HAP-1 (cell line): ENCODE measurements at regions not wholly inside any gene's neighbourhood (a gene's known extent, or its start where the extent isn't known, plus 50 kb on each side); places are given as distances from the start of the nearest gene placed in this dataset.
A peak's percentile ranks its signal among the peaks of the same experiment; 100 is the strongest.
"Not testable (repeated sequence)": the region's sequence is repeated elsewhere in the genome, so short reads cannot be mapped to it uniquely, and the experiment has no call there.

Source experiments
- DNase-seq, 2 experiments: peaks; one replicate each; pipeline ENCODE4 v3.0.0-alpha.2; 2016 to 2020; ENCODE audit warnings: low spot score in 2 of 2
- H3K27me3 ChIP-seq: fragments of 250-450 bp; sonication (Bioruptor Pico); 2 replicates; pipeline ENCODE4 v1.5.1; 2020; ENCODE audit warnings: low read depth, mild to moderate bottlenecking, moderate library complexity
- H3K36me3 ChIP-seq: fragments of 250-450 bp; sonication (Bioruptor Pico); replicated peaks from 2 replicates; pipeline ENCODE4 v1.5.1; 2020; ENCODE audit warnings: mild to moderate bottlenecking
- H3K4me1 ChIP-seq: fragments of 250-450 bp; sonication (Bioruptor Pico); 2 replicates; pipeline ENCODE4 v1.5.1; 2020; ENCODE audit warnings: mild to moderate bottlenecking
- H3K4me3 ChIP-seq: fragments of 250-450 bp; sonication (Bioruptor Pico); 2 replicates; pipeline ENCODE4 v1.5.1; 2020; ENCODE audit warnings: mild to moderate bottlenecking, moderate library complexity
- H3K9me3 ChIP-seq: fragments of 250-450 bp; sonication (Bioruptor Pico); 2 replicates; pipeline ENCODE4 v1.5.1; 2020; ENCODE audit warnings: mild to moderate bottlenecking, moderate library complexity
- in situ Hi-C: fragments of 300-500 bp; cut with MboI; formaldehyde crosslinking; loops from 3 replicates; pipeline ENCODE4 v1.14.3; 2020; ENCODE audit warnings: low sequenced_read_pairs, inconsistent platforms, mixed read lengths

DNA sequence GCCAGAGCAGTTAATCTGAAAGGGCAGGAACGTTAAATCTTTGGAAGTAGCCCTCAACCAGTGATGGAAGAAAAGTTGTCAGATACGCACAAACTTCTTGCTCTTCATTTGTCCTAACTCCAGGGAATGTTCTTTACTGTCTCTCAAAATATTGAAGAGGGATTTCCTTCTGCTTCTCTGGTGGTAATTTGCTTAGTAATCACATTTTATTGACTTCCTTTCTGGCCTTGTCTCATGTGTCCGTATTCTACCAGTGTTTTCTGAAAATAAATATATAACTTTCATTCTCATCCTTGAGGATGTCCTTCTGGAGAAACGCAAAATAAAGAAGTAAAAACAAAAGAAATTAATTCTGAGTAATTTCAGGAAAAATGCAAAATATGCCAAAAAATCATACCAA, 282.1 kb downstream of the CYLC2 start:
- Histone ChIP-seq H3K4me3 (no peak overlapping the region), H3K27me3 (no peaks in the 10 kb centered on the region), H3K36me3 (no peaks in the 10 kb centered on the region), H3K4me1 (peaks cover 12% of the 10 kb centered on the region), H3K9me3 (no peaks in the 10 kb centered on the region)
- no peak for DNase-seq
- in situ Hi-C loops = no loop called here

DNA sequence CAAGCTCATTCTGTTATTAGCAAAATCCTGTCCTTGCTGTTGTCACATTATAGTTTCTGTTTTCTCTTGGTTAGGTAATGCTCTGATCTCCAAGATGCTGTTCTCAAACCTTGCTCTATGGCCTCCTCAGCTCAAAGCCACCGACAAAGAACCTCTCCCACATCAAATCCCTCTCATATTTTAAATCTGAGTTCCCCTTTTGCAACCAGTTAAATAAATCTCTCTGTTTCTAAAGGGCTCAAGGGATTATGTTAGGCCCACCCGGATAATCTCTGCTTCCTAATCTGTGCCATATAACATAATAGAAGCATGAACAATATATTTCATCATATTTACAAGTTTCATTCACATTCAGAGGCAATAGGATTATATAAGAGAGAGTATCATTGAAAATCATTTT, 286.0 kb downstream of the CYLC2 start:
- Histone ChIP-seq H3K4me1 (peaks cover 5% of the 10 kb centered on the region; the same call in 1 of the 2 replicates), H3K27me3 (no peaks in the 10 kb centered on the region), H3K9me3 (no peaks in the 10 kb centered on the region), H3K4me3 (no peak overlapping the region), H3K36me3 (no peaks in the 10 kb centered on the region)
- in situ Hi-C loops = no loop called here
- peak; percentile 10 to 50 for DNase-seq

DNA sequence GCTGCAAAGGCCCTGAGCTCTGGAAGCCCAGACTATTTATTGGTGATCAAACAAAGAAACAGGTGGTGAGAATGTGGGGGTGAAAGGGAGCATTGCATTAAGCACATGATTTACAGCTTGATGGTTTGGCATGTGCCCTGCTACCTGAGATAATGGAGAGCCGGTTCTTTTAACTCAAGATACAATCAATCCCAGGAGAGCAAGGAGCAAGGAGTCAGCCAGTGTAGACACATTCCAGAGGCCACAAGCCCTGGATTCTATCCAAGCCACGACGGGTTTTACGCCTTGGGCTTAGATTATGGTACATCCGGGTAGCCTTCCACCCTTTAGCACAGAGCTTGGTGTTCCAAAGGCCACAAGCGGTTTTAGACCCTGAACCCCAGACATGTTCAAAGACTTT, 292.2 kb downstream of the CYLC2 start:
- no peaks in the 10 kb centered on the region for H3K27me3 ChIP-seq
- DNase-seq = no peak
- H3K36me3 ChIP-seq = no peaks in the 10 kb centered on the region
- no peaks in the 10 kb centered on the region for H3K4me1 ChIP-seq
- in situ Hi-C loops = no loop called here
- H3K9me3 ChIP-seq = no peaks in the 10 kb centered on the region
- H3K4me3 ChIP-seq = no peak overlapping the region

DNA sequence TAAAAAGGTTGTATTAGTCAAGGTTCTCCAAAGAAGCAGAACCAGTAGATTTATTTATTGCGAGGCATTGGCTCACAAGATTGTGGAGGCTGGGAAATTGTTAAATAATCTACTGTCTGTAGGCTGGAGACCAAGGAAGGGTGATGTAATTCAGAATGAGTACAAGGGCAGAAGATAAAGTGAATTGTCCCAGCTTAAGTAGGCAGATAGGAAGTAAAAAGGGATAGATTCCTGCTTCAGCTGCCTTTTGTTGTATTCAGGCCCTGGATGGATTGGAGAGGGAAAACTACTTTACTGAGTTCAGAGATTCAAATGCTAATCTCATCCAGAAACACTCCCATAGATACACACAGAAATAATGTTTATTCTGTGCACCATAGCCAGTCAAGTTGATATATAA, 301.1 kb downstream of the CYLC2 start:
- in situ Hi-C loops = no loop called here
- no peak overlapping the region for H3K4me3 ChIP-seq

DNA sequence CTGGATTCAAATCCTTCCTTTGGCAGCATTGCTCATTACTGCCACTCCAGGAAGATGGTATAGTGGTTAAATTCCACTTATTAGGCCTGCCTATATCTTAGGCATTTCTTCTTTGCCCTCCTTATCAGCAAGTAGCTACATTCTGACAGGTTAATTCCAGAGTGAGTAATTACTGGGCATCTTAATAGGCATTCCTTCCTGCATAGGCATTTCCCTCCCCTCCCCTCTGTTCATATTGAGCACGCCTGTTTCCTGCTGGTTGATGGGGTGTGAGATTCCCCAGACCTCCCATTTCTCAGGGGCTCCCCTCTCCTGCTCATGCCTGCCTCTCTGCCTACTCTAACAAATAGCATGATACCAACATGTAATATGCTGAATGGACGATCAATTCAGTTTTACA, 305.9 kb downstream of the CYLC2 start:
- no peaks in the 10 kb centered on the region for H3K36me3 ChIP-seq
- no peaks in the 10 kb centered on the region for H3K27me3 ChIP-seq
- DNase-seq = no peak
- H3K4me3 ChIP-seq = no peak overlapping the region
- in situ Hi-C loops = no loop called here
- H3K9me3 ChIP-seq = no peaks in the 10 kb centered on the region
- H3K4me1 ChIP-seq = no peaks in the 10 kb centered on the region

More for the DNA sequence above, 301.1 kb downstream of the CYLC2 start:
- DNase-seq = peak in 1 of 2 experiments; percentile 17
- Histone ChIP-seq H3K36me3 (no peaks in the 10 kb centered on the region), H3K27me3 (no peaks in the 10 kb centered on the region), H3K9me3 (no peaks in the 10 kb centered on the region), H3K4me1 (no peaks in the 10 kb centered on the region)

DNA sequence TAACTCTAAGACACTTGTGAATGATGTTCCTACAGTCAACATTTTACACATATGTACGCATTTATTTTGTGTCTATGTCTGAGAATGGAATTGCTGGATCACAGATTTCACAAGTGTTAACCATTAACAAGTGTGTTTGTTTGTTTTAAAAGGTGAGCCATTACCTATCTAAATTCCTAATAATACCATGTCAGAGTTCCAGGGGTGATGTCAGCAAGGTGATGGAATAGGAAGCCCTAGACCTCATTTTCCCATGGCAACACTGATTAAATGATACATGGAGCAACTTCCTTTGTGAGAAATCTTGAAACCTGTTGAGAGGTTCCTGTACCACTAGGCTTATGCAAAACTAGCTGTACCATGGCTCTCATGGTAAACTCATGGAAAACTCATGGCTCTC, 309.7 kb downstream of the CYLC2 start:
- in situ Hi-C loops = no loop called here
- no peak overlapping the region for H3K4me3 ChIP-seq
- no peaks in the 10 kb centered on the region for H3K4me1 ChIP-seq
- H3K36me3 ChIP-seq = no peaks in the 10 kb centered on the region
- H3K9me3 ChIP-seq = no peaks in the 10 kb centered on the region
- no peaks in the 10 kb centered on the region for H3K27me3 ChIP-seq
- DNase-seq = no peak

DNA sequence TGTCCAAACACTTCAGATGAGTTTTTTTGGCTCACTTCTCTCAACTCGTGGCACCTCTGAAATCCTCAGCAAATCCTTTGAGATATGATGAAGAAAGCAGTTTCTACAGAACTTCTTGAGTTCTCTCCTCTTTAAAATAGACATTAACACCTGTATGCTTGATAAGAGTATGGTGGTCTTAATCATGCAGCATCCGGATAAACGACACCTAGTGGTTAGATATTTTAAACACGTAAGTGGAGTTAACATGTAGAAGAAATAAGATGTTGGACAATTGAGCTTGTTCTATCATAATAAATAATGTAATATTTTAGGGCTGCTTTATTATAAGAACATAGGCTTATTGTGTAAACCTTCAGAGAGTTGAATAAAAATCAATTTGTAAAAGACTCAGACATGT, 324.8 kb downstream of the CYLC2 start:
- in situ Hi-C loops = no loop called here
- Histone ChIP-seq H3K36me3 (no peaks in the 10 kb centered on the region), H3K4me1 (no peaks in the 10 kb centered on the region), H3K9me3 (no peaks in the 10 kb centered on the region), H3K4me3 (no peak overlapping the region), H3K27me3 (no peaks in the 10 kb centered on the region)
- peak in 1 of 2 experiments; percentile 31 for DNase-seq

DNA sequence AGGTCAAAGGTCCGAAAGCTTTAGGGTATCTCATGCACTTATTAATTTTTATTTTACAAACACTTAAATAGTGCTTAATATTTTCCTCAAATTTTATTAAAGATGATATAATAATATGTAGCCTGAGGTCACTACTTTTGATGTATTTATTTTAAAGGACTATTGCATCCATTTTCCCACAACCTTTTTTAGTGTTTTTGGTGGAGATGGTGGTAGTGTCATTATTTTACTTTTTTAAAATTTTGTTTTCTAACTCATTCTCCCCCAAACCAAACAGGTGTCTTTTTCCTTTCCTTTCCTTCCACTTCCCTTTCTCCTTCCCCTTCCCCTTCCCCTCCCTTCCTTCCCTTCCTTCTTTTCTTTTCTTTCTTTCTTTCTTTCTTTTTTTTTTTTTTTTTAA, 328.6 kb downstream of the CYLC2 start:
- Histone ChIP-seq H3K4me1 (no peaks in the 10 kb centered on the region), H3K4me3 (no peak overlapping the region), H3K36me3 (no peaks in the 10 kb centered on the region), H3K27me3 (no peaks in the 10 kb centered on the region), H3K9me3 (no peaks in the 10 kb centered on the region)
- DNase-seq = no peak
- in situ Hi-C loops = no loop called here

DNA sequence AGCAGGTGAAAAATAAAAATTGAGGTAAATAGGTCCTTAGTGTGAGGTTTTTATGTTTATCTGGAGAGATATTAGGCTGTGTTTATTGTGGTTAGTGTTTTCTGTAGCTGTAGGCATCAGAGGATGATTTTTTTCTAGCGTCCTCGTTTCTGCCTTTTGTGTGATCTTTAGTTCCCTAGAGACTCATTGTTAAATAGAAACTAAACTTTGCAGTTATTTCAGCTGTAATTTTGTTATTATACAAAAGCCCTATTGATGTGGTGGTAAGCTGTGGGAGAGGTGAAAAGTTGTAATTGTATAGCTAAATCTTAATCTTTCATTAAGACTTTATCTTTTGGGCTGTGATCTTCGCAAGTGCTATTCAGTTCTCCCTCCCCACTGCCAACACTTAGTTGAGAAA, 340.3 kb downstream of the CYLC2 start:
- no peaks in the 10 kb centered on the region for H3K36me3 ChIP-seq
- H3K27me3 ChIP-seq = no peaks in the 10 kb centered on the region
- no peaks in the 10 kb centered on the region for H3K9me3 ChIP-seq
- in situ Hi-C loops = no loop called here
- no peak for DNase-seq
- no peak overlapping the region for H3K4me3 ChIP-seq
- no peaks in the 10 kb centered on the region for H3K4me1 ChIP-seq

DNA sequence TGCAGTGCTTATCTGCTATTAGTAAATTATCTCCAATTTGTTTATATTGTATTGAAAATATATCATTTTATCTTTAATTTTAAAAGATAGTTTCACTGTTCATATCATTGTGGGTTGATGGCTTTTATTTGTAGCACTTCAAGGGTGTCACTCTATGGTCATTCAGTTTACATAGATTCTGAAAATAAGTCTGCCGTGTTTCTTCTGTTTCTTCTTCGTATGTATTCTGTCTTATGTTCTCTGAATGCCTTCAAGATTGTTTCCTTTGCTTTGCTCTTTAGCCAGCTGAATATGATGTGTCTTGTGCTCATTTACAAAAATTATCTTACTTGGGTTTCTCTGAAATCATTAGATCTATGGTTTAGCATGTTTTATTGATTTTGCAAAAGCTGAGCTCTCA, 359.9 kb downstream of the CYLC2 start:
- H3K36me3 ChIP-seq = no peaks in the 10 kb centered on the region
- H3K4me1 ChIP-seq = no peaks in the 10 kb centered on the region
- no peaks in the 10 kb centered on the region for H3K27me3 ChIP-seq
- DNase-seq = no peak
- H3K4me3 ChIP-seq = no peak overlapping the region
- no peaks in the 10 kb centered on the region; the same call in 1 of the 2 replicates for H3K9me3 ChIP-seq
- in situ Hi-C loops = no loop called here

DNA sequence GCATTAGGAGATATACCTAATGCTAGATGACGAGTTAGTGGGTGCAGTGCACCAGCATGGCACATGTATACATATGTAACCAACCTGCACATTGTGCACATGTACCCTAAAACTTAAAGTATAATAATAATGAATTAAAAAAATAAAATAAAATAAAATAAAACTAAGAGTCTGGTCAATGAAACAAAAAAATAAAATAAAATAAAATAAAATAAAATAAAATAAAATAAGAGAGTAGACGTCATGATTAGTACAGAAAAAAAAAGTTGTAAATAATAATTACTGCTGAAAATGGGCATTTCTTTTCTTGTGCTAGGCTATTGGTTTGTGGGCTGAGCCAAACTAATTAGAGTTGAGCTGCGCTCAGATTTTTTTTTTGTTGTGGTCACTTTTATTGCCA, 362.8 kb downstream of the CYLC2 start:
- H3K4me3 ChIP-seq, H3K9me3 ChIP-seq, H3K27me3 ChIP-seq, H3K36me3 ChIP-seq, H3K4me1 ChIP-seq, in situ Hi-C loops, DNase-seq: not testable (repeated sequence)

DNA sequence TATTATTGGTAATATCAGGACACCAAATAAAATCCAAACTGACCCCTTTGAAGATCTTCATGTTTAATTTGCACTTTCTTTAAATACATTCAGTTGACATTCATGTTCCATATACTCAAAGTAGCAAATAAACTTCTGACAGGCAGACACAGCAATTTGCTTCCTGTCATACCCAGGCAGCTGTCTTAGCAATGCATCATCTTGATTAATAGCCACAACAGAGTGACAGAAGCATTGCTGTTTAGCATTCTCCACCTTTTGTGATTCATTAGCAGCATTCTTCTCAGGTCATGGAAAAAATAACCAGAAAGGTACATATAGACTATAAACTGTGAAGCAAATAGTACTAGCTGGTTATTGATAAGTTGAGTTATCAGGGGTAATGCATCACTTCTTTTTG, 366.8 kb downstream of the CYLC2 start:
- DNase-seq = no peak
- no peaks in the 10 kb centered on the region for H3K9me3 ChIP-seq
- H3K4me3 ChIP-seq = no peak overlapping the region
- no peaks in the 10 kb centered on the region for H3K36me3 ChIP-seq
- no peaks in the 10 kb centered on the region for H3K27me3 ChIP-seq
- in situ Hi-C loops = no loop called here
- H3K4me1 ChIP-seq = no peaks in the 10 kb centered on the region

DNA sequence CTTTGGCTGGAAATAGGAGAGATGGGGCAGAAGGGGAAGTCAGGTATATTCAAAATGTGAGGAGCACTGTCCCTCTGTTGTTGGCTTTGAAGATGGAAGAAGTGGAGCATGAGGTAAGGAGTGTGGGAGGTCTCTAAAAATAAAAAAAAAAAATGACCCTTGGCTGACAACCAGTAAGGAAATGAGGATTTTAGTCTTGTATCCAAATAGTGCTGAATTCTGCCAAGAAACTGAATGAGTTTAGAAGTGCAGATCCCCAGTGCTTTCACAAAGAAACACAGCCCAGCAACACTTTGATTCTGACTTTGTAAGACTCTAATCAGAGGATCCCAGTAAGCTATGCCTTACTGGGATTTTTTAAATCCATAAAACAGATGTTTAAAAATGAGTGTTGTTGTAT, 367.9 kb downstream of the CYLC2 start:
- H3K4me3 ChIP-seq = no peak overlapping the region
- in situ Hi-C loops = no loop called here
- no peaks in the 10 kb centered on the region for H3K9me3 ChIP-seq
- H3K27me3 ChIP-seq = no peaks in the 10 kb centered on the region
- no peaks in the 10 kb centered on the region for H3K4me1 ChIP-seq
- DNase-seq = no peak
- H3K36me3 ChIP-seq = no peaks in the 10 kb centered on the region

DNA sequence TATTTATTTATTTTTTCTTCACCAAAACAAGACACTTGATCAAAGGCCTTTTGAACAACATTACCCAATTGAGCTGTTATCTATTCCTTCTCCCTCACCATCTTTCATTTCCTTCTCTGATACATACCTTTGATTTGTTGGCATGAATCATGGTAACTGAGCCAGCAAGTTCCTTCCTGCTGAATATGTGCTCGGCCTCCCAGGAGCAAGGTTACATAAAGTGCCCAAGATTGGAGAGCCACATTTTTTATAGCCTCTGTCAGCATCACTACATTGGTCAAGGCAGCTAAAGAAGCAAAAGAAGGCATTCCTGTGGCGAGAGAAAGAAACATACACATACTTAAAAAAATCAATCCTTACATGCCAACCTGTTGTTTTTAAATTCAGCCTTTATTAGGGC, 369.6 kb downstream of the CYLC2 start:
- H3K4me1 ChIP-seq = no peaks in the 10 kb centered on the region
- no peak overlapping the region for H3K4me3 ChIP-seq
- no peaks in the 10 kb centered on the region for H3K9me3 ChIP-seq
- no peak for DNase-seq
- H3K36me3 ChIP-seq = no peaks in the 10 kb centered on the region
- H3K27me3 ChIP-seq = no peaks in the 10 kb centered on the region
- in situ Hi-C loops = no loop called here

DNA sequence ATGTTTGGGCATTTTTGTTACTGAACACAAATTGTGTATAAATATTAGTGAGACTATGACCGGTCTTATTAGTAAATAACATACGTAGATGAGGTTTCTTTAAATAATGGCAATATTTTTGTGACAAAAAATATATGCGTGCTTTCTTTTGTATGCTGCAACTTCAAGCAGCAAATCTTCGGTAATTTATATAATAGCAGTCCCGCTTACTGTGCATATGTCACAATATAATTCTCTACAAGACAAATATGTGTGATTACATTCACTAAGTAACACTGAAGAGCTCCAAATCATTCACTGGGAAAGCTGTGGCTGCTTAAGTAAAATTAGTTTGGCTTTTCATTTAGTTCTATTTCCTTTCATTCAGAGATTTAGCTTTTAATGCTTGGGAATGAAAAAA, 376.0 kb downstream of the CYLC2 start:
- H3K4me1 ChIP-seq = no peaks in the 10 kb centered on the region
- no peaks in the 10 kb centered on the region for H3K27me3 ChIP-seq
- in situ Hi-C loops = no loop called here
- H3K9me3 ChIP-seq = no peaks in the 10 kb centered on the region
- no peaks in the 10 kb centered on the region for H3K36me3 ChIP-seq
- DNase-seq = no peak
- no peak overlapping the region for H3K4me3 ChIP-seq
